PC-9 (cell line): ENCODE measurements at regions not wholly inside any gene's neighbourhood (a gene's known extent, or its start where the extent isn't known, plus 50 kb on each side); places are given as distances from the start of the nearest gene placed in this dataset.
"Not testable (repeated sequence)": the region's sequence is repeated elsewhere in the genome, so short reads cannot be mapped to it uniquely, and the experiment has no call there.

Experiments used
- BruUV-seq: library from RNA; stranded (reverse); fragments of 400-500 nt; replicated peaks from 2 replicates; lab custom pipeline; 2021; lab: Mats Ljungman, UMichigan
- CTCF ChIA-PET: fragments of 300-600 bp; sonication (Branson Sonifier 250); formaldehyde crosslinking; loops from one replicate; lab custom pipeline; 2022; ENCODE audit warnings: antibody characterized with exemption; lab: Charles Lee
- POLR2A ChIA-PET: fragments of 300-600 bp; sonication (Branson Sonifier 250); formaldehyde crosslinking; loops from one replicate; lab custom pipeline; 2022; ENCODE audit warnings: antibody characterized with exemption; ENCODE audit not compliant: unreplicated experiment; lab: Charles Lee
- DNase-seq, 2 experiments: peaks; one replicate each; pipeline versions ENCODE4 v3.0.0 to v3.0.0-alpha.2; 2015 to 2022; ENCODE audit warnings: mixed read lengths in 1 of 2
- H2AFZ ChIP-seq: fragments of 200-600 bp; sonication (generic); 2 replicates; pipeline ENCODE4 v1.8.1; 2017; ENCODE audit warnings: antibody characterized with exemption
- H3F3A ChIP-seq: fragments of 200-600 bp; sonication (generic); 2 replicates; pipeline ENCODE4 v1.8.1; 2017; ENCODE audit warnings: antibody characterized with exemption, mild to moderate bottlenecking, low read depth; ENCODE audit not compliant: insufficient read depth
- H3K27ac ChIP-seq: fragments of 200-600 bp; sonication (generic); 2 replicates; pipeline ENCODE4 v1.6.1; 2016; ENCODE audit warnings: mixed run types
- H3K27me3 ChIP-seq: fragments of 200-600 bp; sonication (generic); 2 replicates; pipeline ENCODE4 v1.6.1; 2016; ENCODE audit warnings: low read depth, mixed run types; ENCODE audit not compliant: insufficient read depth
- H3K36me3 ChIP-seq: fragments of 200-600 bp; sonication (generic); 2 replicates; pipeline ENCODE4 v1.6.1; 2016; ENCODE audit warnings: low read depth, mixed run types
- H3K4me1 ChIP-seq: fragments of 200-600 bp; sonication (generic); replicated peaks from 2 replicates; pipeline ENCODE4 v1.6.1; 2016; ENCODE audit warnings: mixed run types; ENCODE audit not compliant: insufficient read depth
- H3K4me2 ChIP-seq: fragments of 200-600 bp; sonication (generic); 2 replicates; pipeline ENCODE4 v1.6.1; 2017; ENCODE audit warnings: mixed run types
- H3K4me3 ChIP-seq: fragments of 200-600 bp; sonication (generic); 2 replicates; pipeline ENCODE4 v1.6.1; 2016; ENCODE audit warnings: mixed run types
- H3K79me2 ChIP-seq: fragments of 200-600 bp; sonication (generic); 2 replicates; pipeline ENCODE4 v1.6.1; 2017; ENCODE audit warnings: low read depth, mixed run types
- H3K9me2 ChIP-seq: fragments of 200-600 bp; sonication (generic); 2 replicates; pipeline ENCODE4 v1.8.1; 2017; ENCODE audit warnings: mild to moderate bottlenecking; ENCODE audit not compliant: insufficient read depth
- H3K9me3 ChIP-seq: fragments of 200-600 bp; sonication (generic); 2 replicates; pipeline ENCODE4 v1.8.1; 2016; ENCODE audit warnings: low read depth; ENCODE audit not compliant: insufficient read depth
- H4K20me1 ChIP-seq: fragments of 200-600 bp; sonication (generic); 2 replicates; pipeline ENCODE4 v1.8.1; 2017; ENCODE audit not compliant: insufficient read depth
- CTCF ChIP-seq: fragments of 200-600 bp; sonication (generic); conservative IDR thresholded peaks from 2 replicates; pipeline ENCODE4 v1.6.1; 2017; ENCODE audit warnings: mixed run types, antibody characterized with exemption, mild to moderate bottlenecking, moderate library complexity
- EZH2 ChIP-seq: fragments of 200-600 bp; sonication (generic); IDR thresholded peaks from 2 replicates; pipeline ENCODE4 v1.8.0; 2017; ENCODE audit warnings: antibody characterized with exemption, low read depth
- intact Hi-C: fragments of 100-400 bp; cut with micrococcal nuclease; formaldehyde crosslinking; loops from one replicate; pipeline ENCODE4 v1.10.0; 2022; ENCODE audit not compliant: unreplicated experiment

GRCh38 chr17:13851889-13852288, 217.4 kb upstream of the COX10 start:
- H2AFZ ChIP-seq, result no peak overlapping the region
- H3K79me2 ChIP-seq, result no peaks in the 10 kb centered on the region
- intact Hi-C loops, result no loop called here
- no TSS peak for BruUV-seq
- H3K4me3 ChIP-seq, result no peak overlapping the region
- H3K4me2 ChIP-seq, result no peak overlapping the region
- H3F3A ChIP-seq, result no peaks in the 10 kb centered on the region
- no peaks in the 10 kb centered on the region for H3K9me3 ChIP-seq
- ChIA-PET CTCF (no interaction called here), POLR2A (no interaction called here)
- TF ChIP-seq EZH2 (no peak), CTCF (no peak)
- H3K27me3 ChIP-seq, result no peaks in the 10 kb centered on the region
- H3K9me2 ChIP-seq, result no peaks in the 10 kb centered on the region
- H3K27ac ChIP-seq, result no peak overlapping the region
- no peak for DNase-seq
- H3K4me1 ChIP-seq, result no peaks in the 10 kb centered on the region
- H3K36me3 ChIP-seq, result no peaks in the 10 kb centered on the region
- H4K20me1 ChIP-seq, result no peaks in the 10 kb centered on the region

- H3K9me2 ChIP-seq, H3K4me2 ChIP-seq, H3K9me3 ChIP-seq, H3K36me3 ChIP-seq, H3K4me1 ChIP-seq, H4K20me1 ChIP-seq, CTCF ChIA-PET, H2AFZ ChIP-seq, POLR2A ChIA-PET, intact Hi-C loops, BruUV-seq, H3K4me3 ChIP-seq, H3F3A ChIP-seq, H3K27ac ChIP-seq, DNase-seq, H3K27me3 ChIP-seq, H3K79me2 ChIP-seq: not testable (repeated sequence)
These were observed 213.6 kb upstream of the COX10 start for GRCh38 chr17:13855730-13856129.

GRCh38 chr17:13862346-13862745, 207.0 kb upstream of the COX10 start:
- Histone ChIP-seq H4K20me1 (no peaks in the 10 kb centered on the region), H3F3A (no peaks in the 10 kb centered on the region), H3K36me3 (no peaks in the 10 kb centered on the region), H2AFZ (no peak overlapping the region), H3K9me3 (no peaks in the 10 kb centered on the region), H3K4me1 (no peaks in the 10 kb centered on the region), H3K4me3 (no peak overlapping the region), H3K27ac (no peak overlapping the region), H3K4me2 (no peak overlapping the region), H3K9me2 (no peaks in the 10 kb centered on the region), H3K79me2 (no peaks in the 10 kb centered on the region), H3K27me3 (no peaks in the 10 kb centered on the region)
- POLR2A ChIA-PET, result no interaction called here
- intact Hi-C loops, result no loop called here
- no TSS peak for BruUV-seq
- CTCF ChIA-PET, result no interaction called here
- TF ChIP-seq EZH2, result no peak
- no peak for TF ChIP-seq CTCF
- DNase-seq, result no peak

- CTCF ChIA-PET, result no interaction called here
- no TSS peak for BruUV-seq
These were observed 205.9 kb upstream of the COX10 start for GRCh38 chr17:13863436-13863835.

More at GRCh38 chr17:13863436-13863835, 205.9 kb upstream of the COX10 start:
- H3K79me2 ChIP-seq, result no peaks in the 10 kb centered on the region
- H4K20me1 ChIP-seq, result no peaks in the 10 kb centered on the region
- no peak overlapping the region for H3K4me2 ChIP-seq
- H3K9me2 ChIP-seq, result no peaks in the 10 kb centered on the region
- H3K4me3 ChIP-seq, result no peak overlapping the region
- POLR2A ChIA-PET, result no interaction called here
- intact Hi-C loops, result no loop called here
- H3K36me3 ChIP-seq, result no peaks in the 10 kb centered on the region
- no peaks in the 10 kb centered on the region for H3K9me3 ChIP-seq
- no peaks in the 10 kb centered on the region for H3F3A ChIP-seq
- no peak for DNase-seq
- no peak overlapping the region for H2AFZ ChIP-seq
- H3K4me1 ChIP-seq, result no peaks in the 10 kb centered on the region
- TF ChIP-seq CTCF, result no peak
- TF ChIP-seq EZH2, result no peak
- H3K27me3 ChIP-seq, result no peaks in the 10 kb centered on the region
- no peak overlapping the region for H3K27ac ChIP-seq
